ENCODE measurements at regions not wholly inside any gene's neighbourhood (a gene's known extent, or its start where the extent isn't known, plus 50 kb on each side); places are given as distances from the start of the nearest gene placed in this dataset.

GRCh38 chr3:147620906-147621305, 211.7 kb downstream of the ZIC1 start:
- TF ChIP-seq POLR2AphosphoS5 (IDR thresholded peaks at IDR 0.05; ENCODE audit: low read depth, low read length) (no peak), POLR2A (IDR thresholded peaks at IDR 0.05; ENCODE audit: low read depth, low read length) (no peak), TAF1 (IDR thresholded peaks at IDR 0.05; ENCODE audit: borderline replicate concordance, low read depth, low read length) (no peak)
